Panc1 (cell line): ENCODE measurements at regions not wholly inside any gene's neighbourhood (a gene's known extent, or its start where the extent isn't known, plus 50 kb on each side); places are given as distances from the start of the nearest gene placed in this dataset.

Source experiments
- ATAC-seq: fragments of 200-7000 bp; cut with Tn5 transposase; 2 replicates; pipeline ENCODE4 v1.9.1; 2020; ENCODE audit warnings: mild to moderate bottlenecking, moderate library complexity
- BruUV-seq: library from RNA; stranded (reverse); fragments of 400-500 nt; replicated peaks from 2 replicates; lab custom pipeline; 2021; lab: Mats Ljungman, UMichigan
- CTCF ChIA-PET: fragments of 300-600 bp; sonication (Branson Sonifier 250); formaldehyde crosslinking; loops from one replicate; lab custom pipeline; 2022; ENCODE audit warnings: antibody characterized with exemption; lab: Charles Lee
- POLR2A ChIA-PET: fragments of 300-600 bp; sonication (Branson Sonifier 250); formaldehyde crosslinking; loops from one replicate; lab custom pipeline; 2022; ENCODE audit warnings: antibody characterized with exemption; lab: Charles Lee
- DNase-seq: peaks from one replicate; pipeline ENCODE4 v3.0.0-alpha.2; 2010; ENCODE audit warnings: low read depth, low spot score
- H3K27ac ChIP-seq: 2 replicates; pipeline ENCODE4 v1.5.1; 2011; ENCODE audit warnings: mild to moderate bottlenecking, low read length, inconsistent platforms
- H3K27me3 ChIP-seq: fragments of 200-500 bp; sonication (Bioruptor generic); 2 replicates; pipeline ENCODE4 v1.6.0; 2014; ENCODE audit warnings: low read length, inconsistent platforms; ENCODE audit not compliant: control insufficient read depth, insufficient read depth
- H3K36me3 ChIP-seq: fragments of 200-500 bp; sonication (Bioruptor generic); 2 replicates; pipeline ENCODE4 v1.5.1; 2014; ENCODE audit warnings: inconsistent platforms, mild to moderate bottlenecking, low read length, moderate library complexity; ENCODE audit not compliant: control insufficient read depth, insufficient read depth
- H3K4me1 ChIP-seq: 2 replicates; pipeline ENCODE4 v1.5.1; 2011; ENCODE audit warnings: inconsistent platforms, mild to moderate bottlenecking, low read length, moderate library complexity; ENCODE audit not compliant: control insufficient read depth, insufficient read depth
- H3K4me3 ChIP-seq, 2 experiments: 2 replicates each; pipeline ENCODE4 v1.5.1; 2011 to 2012; ENCODE audit warnings: low read depth in 2 of 2, low read length in 2 of 2, mild to moderate bottlenecking in 2 of 2, inconsistent platforms in 1 of 2, moderate library complexity in 1 of 2
- H3K9me3 ChIP-seq: fragments of 200-500 bp; sonication (Bioruptor generic); 2 replicates; pipeline ENCODE4 v1.5.1; 2014; ENCODE audit warnings: low read depth, mild to moderate bottlenecking, inconsistent platforms, low read length, moderate library complexity; ENCODE audit not compliant: control insufficient read depth, insufficient read depth
- CTCF ChIP-seq: fragments of 450-650 bp; IDR thresholded peaks from 2 replicates; pipeline ENCODE4 v1.5.1; 2017; ENCODE audit warnings: mild to moderate bottlenecking
- POLR2AphosphoS5 ChIP-seq: IDR thresholded peaks from 2 replicates; pipeline ENCODE4 v1.6.1; 2012; ENCODE audit warnings: mild to moderate bottlenecking, low read depth, low read length, moderate library complexity
- SIN3A ChIP-seq: IDR thresholded peaks from 2 replicates; pipeline ENCODE4 v1.6.1; 2012; ENCODE audit warnings: low read depth, mild to moderate bottlenecking, low read length, moderate library complexity, borderline replicate concordance; ENCODE audit not compliant: insufficient read depth
- TCF7L2 ChIP-seq: IDR thresholded peaks from 2 replicates; pipeline ENCODE4 v1.6.1; 2011; ENCODE audit warnings: mild to moderate bottlenecking, low read depth, low read length, inconsistent platforms
- in situ Hi-C: cut with HindIII; loops from 2 replicates; pipeline ENCODE4 v1.10.0; 2016; ENCODE audit warnings: low sequenced_read_pairs, low pct_unique_long_range_greater_than_20kb
- intact Hi-C: fragments of 100-400 bp; cut with micrococcal nuclease; formaldehyde crosslinking; loops from one replicate; pipeline ENCODE4 v1.10.0; 2022; ENCODE audit not compliant: unreplicated experiment
- TF ChIP-seq, protein P1 (sequence below), 2 experiments: IDR thresholded peaks; 2 replicates each; pipeline ENCODE4 v1.6.1; 2011 to 2012; ENCODE audit warnings: low read depth in 2 of 2, control low read depth in 1 of 2, low read length in 1 of 2, mild to moderate bottlenecking in 1 of 2, moderate library complexity in 1 of 2; ENCODE audit not compliant: insufficient read depth in 1 of 2

DNA sequence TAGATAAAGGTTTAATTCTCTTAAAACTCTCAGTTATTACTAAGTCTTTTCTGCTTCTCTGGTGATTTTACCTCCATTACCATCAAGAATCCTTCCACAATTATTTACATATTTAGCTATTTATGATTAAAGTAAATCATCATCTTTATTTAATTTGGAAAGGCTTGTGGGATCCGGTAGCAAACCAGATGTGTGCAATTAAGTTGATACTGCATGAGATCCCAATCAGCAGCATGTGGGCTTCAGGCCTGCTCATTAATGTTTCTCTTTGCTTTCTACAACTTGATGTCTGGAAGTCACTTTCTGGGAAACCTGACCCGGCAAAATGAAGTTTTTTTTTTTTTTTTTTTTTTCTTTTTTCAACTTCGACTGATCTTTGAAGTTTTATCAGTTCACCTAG lies 558.4 kb upstream of the ANO5 start:
- no peak for TF ChIP-seq SIN3A
- no peak for TF ChIP-seq POLR2AphosphoS5
- no peak for TF ChIP-seq CTCF
- ChIA-PET CTCF (no interaction called here), POLR2A (no interaction called here)
- intact Hi-C loops (no loop called here), in situ Hi-C loops (no loop called here)
- no peak overlapping the region for H3K27ac ChIP-seq
- no peaks in the 10 kb centered on the region for H3K9me3 ChIP-seq
- no peaks in the 10 kb centered on the region for H3K27me3 ChIP-seq
- DNase-seq, result no peak
- H3K36me3 ChIP-seq, result no peaks in the 10 kb centered on the region
- no peaks in the 10 kb centered on the region for H3K4me1 ChIP-seq
- H3K4me3 ChIP-seq, result no peak overlapping the region
- BruUV-seq, result no TSS peak
- ATAC-seq, result no peak

DNA sequence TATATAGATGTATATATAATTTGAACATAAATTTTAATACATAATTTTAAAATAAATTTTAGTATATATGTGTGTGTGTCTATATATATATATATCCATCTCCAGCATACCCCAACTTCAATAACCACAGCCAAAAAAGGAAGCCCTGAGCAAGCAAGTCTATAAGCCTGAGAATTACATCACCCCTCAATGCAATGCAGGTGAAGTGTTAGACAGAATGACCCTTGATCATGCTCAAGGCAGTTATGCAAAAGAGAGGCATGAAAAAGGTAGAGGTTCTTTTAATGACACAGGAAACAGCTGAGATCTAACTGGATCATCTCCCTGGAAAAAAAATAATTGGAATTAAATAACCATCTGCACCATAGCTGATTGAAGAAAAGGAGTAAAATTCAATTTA lies 557.9 kb upstream of the ANO5 start:
- no peaks in the 10 kb centered on the region for H3K4me1 ChIP-seq
- in situ Hi-C loops (no loop called here), intact Hi-C loops (no loop called here)
- DNase-seq, result no peak
- ChIA-PET POLR2A (no interaction called here), CTCF (no interaction called here)
- no peak overlapping the region for H3K4me3 ChIP-seq
- no peaks in the 10 kb centered on the region for H3K36me3 ChIP-seq
- BruUV-seq, result no TSS peak
- no peaks in the 10 kb centered on the region for H3K27me3 ChIP-seq
- H3K27ac ChIP-seq, result no peak overlapping the region
- no peak for ATAC-seq
- no peaks in the 10 kb centered on the region for H3K9me3 ChIP-seq
- TF ChIP-seq, protein P1, sequence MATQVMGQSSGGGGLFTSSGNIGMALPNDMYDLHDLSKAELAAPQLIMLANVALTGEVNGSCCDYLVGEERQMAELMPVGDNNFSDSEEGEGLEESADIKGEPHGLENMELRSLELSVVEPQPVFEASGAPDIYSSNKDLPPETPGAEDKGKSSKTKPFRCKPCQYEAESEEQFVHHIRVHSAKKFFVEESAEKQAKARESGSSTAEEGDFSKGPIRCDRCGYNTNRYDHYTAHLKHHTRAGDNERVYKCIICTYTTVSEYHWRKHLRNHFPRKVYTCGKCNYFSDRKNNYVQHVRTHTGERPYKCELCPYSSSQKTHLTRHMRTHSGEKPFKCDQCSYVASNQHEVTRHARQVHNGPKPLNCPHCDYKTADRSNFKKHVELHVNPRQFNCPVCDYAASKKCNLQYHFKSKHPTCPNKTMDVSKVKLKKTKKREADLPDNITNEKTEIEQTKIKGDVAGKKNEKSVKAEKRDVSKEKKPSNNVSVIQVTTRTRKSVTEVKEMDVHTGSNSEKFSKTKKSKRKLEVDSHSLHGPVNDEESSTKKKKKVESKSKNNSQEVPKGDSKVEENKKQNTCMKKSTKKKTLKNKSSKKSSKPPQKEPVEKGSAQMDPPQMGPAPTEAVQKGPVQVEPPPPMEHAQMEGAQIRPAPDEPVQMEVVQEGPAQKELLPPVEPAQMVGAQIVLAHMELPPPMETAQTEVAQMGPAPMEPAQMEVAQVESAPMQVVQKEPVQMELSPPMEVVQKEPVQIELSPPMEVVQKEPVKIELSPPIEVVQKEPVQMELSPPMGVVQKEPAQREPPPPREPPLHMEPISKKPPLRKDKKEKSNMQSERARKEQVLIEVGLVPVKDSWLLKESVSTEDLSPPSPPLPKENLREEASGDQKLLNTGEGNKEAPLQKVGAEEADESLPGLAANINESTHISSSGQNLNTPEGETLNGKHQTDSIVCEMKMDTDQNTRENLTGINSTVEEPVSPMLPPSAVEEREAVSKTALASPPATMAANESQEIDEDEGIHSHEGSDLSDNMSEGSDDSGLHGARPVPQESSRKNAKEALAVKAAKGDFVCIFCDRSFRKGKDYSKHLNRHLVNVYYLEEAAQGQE (IDR thresholded peaks at IDR 0.05; ENCODE audit: insufficient read depth in 1 of 2, low read depth in 2 of 2, low read length in 1 of 2), result no peak
- TF ChIP-seq TCF7L2, result no peak

DNA sequence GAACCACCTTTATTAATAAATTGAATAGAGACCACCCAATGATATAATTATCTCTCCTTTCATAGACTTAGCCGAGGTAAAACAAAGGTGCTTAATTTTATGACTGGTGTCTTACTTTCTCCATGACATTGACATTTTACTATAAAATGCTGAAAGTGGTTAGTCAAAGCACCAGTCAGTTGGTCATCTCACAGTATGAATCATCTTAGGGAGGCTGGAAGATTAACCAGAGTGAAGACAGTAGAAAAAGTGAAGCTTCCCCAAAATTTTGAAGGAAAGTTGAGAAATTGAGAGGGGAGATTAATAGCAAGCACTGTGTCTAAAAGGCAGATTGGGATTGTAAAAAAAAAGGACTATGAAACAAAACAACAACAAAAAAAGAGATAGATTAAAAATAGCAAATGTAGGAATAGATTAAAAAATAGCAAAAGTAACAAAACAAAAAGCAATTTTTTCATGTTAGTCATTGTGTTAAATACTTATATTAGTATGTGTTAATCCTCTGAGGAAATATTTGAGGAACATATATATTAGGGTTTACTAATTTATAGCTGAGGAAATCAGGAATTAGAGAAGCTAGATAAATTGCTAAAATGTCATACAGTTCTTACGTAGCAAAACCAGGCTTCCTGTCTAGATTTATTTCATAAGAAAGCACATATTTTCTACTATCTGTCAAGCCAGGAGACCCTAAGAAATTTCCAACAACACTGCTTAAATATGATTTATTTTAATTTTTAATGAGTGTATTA lies 557.3 kb upstream of the ANO5 start:
- TF ChIP-seq CTCF, result no peak
- TF ChIP-seq, protein P1 (IDR thresholded peaks at IDR 0.05; ENCODE audit: insufficient read depth in 1 of 2, low read depth in 2 of 2, low read length in 1 of 2), result no peak
- no peak for TF ChIP-seq TCF7L2
- TF ChIP-seq POLR2AphosphoS5, result no peak
- no peak for TF ChIP-seq SIN3A
- intact Hi-C loops, result no loop called here
- no peak for ATAC-seq
- Histone ChIP-seq H3K4me3 (no peak overlapping the region), H3K36me3 (no peaks in the 10 kb centered on the region), H3K4me1 (no peaks in the 10 kb centered on the region), H3K27ac (no peak overlapping the region), H3K27me3 (no peaks in the 10 kb centered on the region), H3K9me3 (no peaks in the 10 kb centered on the region)
- in situ Hi-C loops, result no loop called here
- ChIA-PET CTCF (no interaction called here), POLR2A (no interaction called here)
- no TSS peak for BruUV-seq
- DNase-seq, result no peak
